ENCODE measurements at regions not wholly inside any gene's neighbourhood (a gene's known extent, or its start where the extent isn't known, plus 50 kb on each side); places are given as distances from the start of the nearest gene placed in this dataset.

- TF ChIP-seq CTCF (conservative IDR thresholded peaks at IDR 0.05; ENCODE audit: low read depth, low read length) (no peak), EZH2 (IDR thresholded peaks at IDR 0.05; ENCODE audit: low read length, unreplicated experiment) (no peak), EZH2phosphoT487 (IDR thresholded peaks at IDR 0.05; ENCODE audit: borderline replicate concordance, low read length) (no peak)
Measured at GRCh38 chr16:35210681-35211433, 1751.4 kb downstream of the TP53TG3F start.

Data from PC-3 (cell line).